OCI-LY1 (cell line): ENCODE measurements at regions not wholly inside any gene's neighbourhood (a gene's known extent, or its start where the extent isn't known, plus 50 kb on each side); places are given as distances from the start of the nearest gene placed in this dataset.

Source experiments
- CTCF ChIP-seq: fragments of 200-600 bp; sonication (generic), shearing (Covaris generic); IDR thresholded peaks from 2 replicates; pipeline ENCODE4 v1.5.1; 2017; ENCODE audit warnings: mild to moderate bottlenecking, antibody characterized with exemption, low read length, moderate library complexity, mixed read lengths
- EZH2 ChIP-seq: fragments of 200-600 bp; sonication (generic), shearing (Covaris generic); IDR thresholded peaks from 2 replicates; pipeline ENCODE4 v1.8.0; 2017; ENCODE audit warnings: borderline replicate concordance, mixed run types, mild to moderate bottlenecking, antibody characterized with exemption, low read length, moderate library complexity, mixed read lengths

GRCh38 chr13:112177450-112178288 lies 110.7 kb downstream of the SOX1 start:
- TF ChIP-seq EZH2: no peak
- TF ChIP-seq CTCF: no peak
